Heart left ventricle (tissue), 13 donors: ENCODE measurements at regions not wholly inside any gene's neighbourhood (a gene's known extent, or its start where the extent isn't known, plus 50 kb on each side); places are given as distances from the start of the nearest gene placed in this dataset.

ENCODE experiments used
- CTCF ChIP-seq, 12 donors: fragments of 200-600 bp; sonication (generic) in 4 of 12; IDR thresholded peaks; one replicate each; pipeline versions ENCODE4 v1.5.0 to v1.8.0; 2018 to 2022; ENCODE audit warnings: antibody characterized with exemption in 12 of 12, mild to moderate bottlenecking in 5 of 12
- POLR2A ChIP-seq, 2 donors: fragments of 450-650 bp; IDR thresholded peaks; one replicate each; pipeline ENCODE4 v1.6.1; 2017; ENCODE audit warnings: antibody characterized with exemption in 2 of 2, mild to moderate bottlenecking in 2 of 2, moderate library complexity in 2 of 2
- donor health status: ischemic (EF 13 %, LVEDD 7.1; RV severe dilation, severe dysfunction).
- donor health status: DM: no; HTN: yes; CAD: no.
- donor health status: DM: no; HTN: no; CAD: no.
- donor health status: ischemic (EF 25% LVEDD 6.9; RV normal size, moderate dysfunction).
- donor health status: ischemic (EF 25% LVEDD 5.7; RV mildly dilated, moderate dysfunction).
- donor health status: ischemic (EF 35%, LVEDD 5.7; RV mildly dilated, moderate dysfunction).
- donor health status: nonischemic (EF 11% LVEDD 7.7; RV severe dilation, severe dysfunction).
- donor health status: DM: yes; HTN: yes; CAD: no.
- donor health status: PGD.
- donor health status: ischemic (EF 29% LVEDD 5.4; RV normal size, mild dysfunction).
- donor health status: nonischemic (EF 23%, LVEDD 6.1; RV moderate dilation, normal function).

- no peak for TF ChIP-seq CTCF (IDR thresholded peaks at IDR 0.05)
- TF ChIP-seq POLR2A (IDR thresholded peaks at IDR 0.05), result no peak
Observed at GRCh38 chr9:102178811-102179210, 440.4 kb upstream of the GRIN3A start.
